GM21447 (cell line): ENCODE measurements at regions not wholly inside any gene's neighbourhood (a gene's known extent, or its start where the extent isn't known, plus 50 kb on each side); places are given as distances from the start of the nearest gene placed in this dataset.
"Not testable (repeated sequence)": the region's sequence is repeated elsewhere in the genome, so short reads cannot be mapped to it uniquely, and the experiment has no call there.

Experiments used
- ATAC-seq: cut with Tn5 transposase; IDR thresholded peaks from one replicate; pipeline ENCODE4 v1.9.1; 2021; ENCODE audit not compliant: unreplicated experiment

- ATAC-seq, result no peak
Measured at GRCh38 chr4:18241727-18242126, 220.2 kb upstream of the LCORL start.

- no peak for ATAC-seq
Measured at GRCh38 chr4:18234108-18234507, 212.6 kb upstream of the LCORL start.

- no peak for ATAC-seq
Measured at GRCh38 chr4:18231726-18232125, 210.2 kb upstream of the LCORL start.

GRCh38 chr4:18227880-18228279, 206.3 kb upstream of the LCORL start:
- ATAC-seq, result no peak

- no peak for ATAC-seq
Measured at GRCh38 chr4:18214411-18215055, 193.0 kb upstream of the LCORL start.

GRCh38 chr4:18213576-18214198, 192.1 kb upstream of the LCORL start:
- no peak for ATAC-seq

- peak; percentile 70 for ATAC-seq
Measured at GRCh38 chr4:18209448-18209847, 187.9 kb upstream of the LCORL start.

- ATAC-seq, result no peak
Measured at GRCh38 chr4:18203966-18204365, 182.4 kb upstream of the LCORL start.

GRCh38 chr4:18202486-18202885, 180.9 kb upstream of the LCORL start:
- ATAC-seq, result no peak

GRCh38 chr4:18201885-18202284, 180.3 kb upstream of the LCORL start:
- no peak for ATAC-seq

GRCh38 chr4:18198653-18199052, 177.1 kb upstream of the LCORL start:
- ATAC-seq, result no peak

GRCh38 chr4:18197467-18197866, 175.9 kb upstream of the LCORL start:
- no peak for ATAC-seq

GRCh38 chr4:18194278-18194677, 172.7 kb upstream of the LCORL start:
- no peak for ATAC-seq

- ATAC-seq, result no peak
Measured at GRCh38 chr4:18192901-18193300, 171.3 kb upstream of the LCORL start.

GRCh38 chr4:18185491-18185890, 163.9 kb upstream of the LCORL start:
- no peak for ATAC-seq

- ATAC-seq, result no peak
Measured at GRCh38 chr4:18180892-18181291, 159.3 kb upstream of the LCORL start.

GRCh38 chr4:18180122-18180521, 158.6 kb upstream of the LCORL start:
- no peak for ATAC-seq

- no peak for ATAC-seq
Measured at GRCh38 chr4:18171896-18172295, 150.3 kb upstream of the LCORL start.

GRCh38 chr4:18167831-18168230, 146.3 kb upstream of the LCORL start:
- ATAC-seq, result no peak

- no peak for ATAC-seq
Measured at GRCh38 chr4:18166925-18167324, 145.4 kb upstream of the LCORL start.

- no peak for ATAC-seq
Measured at GRCh38 chr4:18162453-18162852, 140.9 kb upstream of the LCORL start.

GRCh38 chr4:18159117-18159912, 137.8 kb upstream of the LCORL start:
- ATAC-seq, result not testable (repeated sequence)
